ENCODE measurements at regions not wholly inside any gene's neighbourhood (a gene's known extent, or its start where the extent isn't known, plus 50 kb on each side); places are given as distances from the start of the nearest gene placed in this dataset.
"Not testable (repeated sequence)": the region's sequence is repeated elsewhere in the genome, so short reads cannot be mapped to it uniquely, and the experiment has no call there.

- not testable (repeated sequence) for TF ChIP-seq CTCF (conservative IDR thresholded peaks at IDR 0.05; ENCODE audit: low read depth, low read length); EZH2 (IDR thresholded peaks at IDR 0.05; ENCODE audit: borderline replicate concordance, low read depth, low read length, poor library complexity, severe bottlenecking)
Measured at GRCh38 chr3:145257967-145258366, 903.0 kb downstream of the PLOD2 start.

All from A673 (cell line).